ENCODE measurements at regions not wholly inside any gene's neighbourhood (a gene's known extent, or its start where the extent isn't known, plus 50 kb on each side); places are given as distances from the start of the nearest gene placed in this dataset.

GRCh38 chr6:73968221-73968757, 272.3 kb downstream of the CD109 start:
- Histone ChIP-seq H3K4ac (ENCODE audit: low read depth, low read length) (no peak overlapping the region), H3K79me1 (ENCODE audit: low read length) (no peaks in the 10 kb centered on the region), H3K4me1 (ENCODE audit: control insufficient read depth, low read depth, low read length) (no peaks in the 10 kb centered on the region), H3K36me3 (ENCODE audit: control insufficient read depth, insufficient read depth, low read length) (no peaks in the 10 kb centered on the region), H2AK5ac (ENCODE audit: low read length) (no peak overlapping the region), H3K4me2 (ENCODE audit: low read length) (no peak overlapping the region), H3K56ac (ENCODE audit: low read length) (no peak overlapping the region), H3K18ac (ENCODE audit: low read length) (no peak overlapping the region), H2BK5ac (ENCODE audit: low read length) (no peak overlapping the region), H3K23ac (ENCODE audit: low read length) (no peak overlapping the region), H3K27me3 (ENCODE audit: insufficient read depth, low read length, poor library complexity) (no peaks in the 10 kb centered on the region), H2BK120ac (ENCODE audit: low read depth, low read length) (no peak overlapping the region), H3K27ac (ENCODE audit: low read depth, low read length) (no peak overlapping the region), H3K9ac (ENCODE audit: low read length) (no peak overlapping the region), H3K79me2 (ENCODE audit: control insufficient read depth, insufficient read depth, low read length) (no peaks in the 10 kb centered on the region), H4K8ac (ENCODE audit: low read depth, low read length) (no peak overlapping the region), H4K5ac (ENCODE audit: low read length) (no peak overlapping the region), H2BK15ac (replicated peaks; ENCODE audit: low read depth) (no peak overlapping the region), H3K4me3 (ENCODE audit: low read length) (no peak overlapping the region)
- WGBS (ENCODE audit: extremely low coverage, insufficient coverage, low lambda C conversion rate), result no CpG with 5 or more reads among the region's 2 CpGs
- no peak for DNase-seq

GRCh38 chr6:73965539-73966029, 269.6 kb downstream of the CD109 start:
- Histone ChIP-seq H3K27ac (ENCODE audit: low read depth, low read length) (no peak overlapping the region), H2AK5ac (ENCODE audit: low read length) (no peak overlapping the region), H3K9ac (ENCODE audit: low read length) (no peak overlapping the region), H3K23ac (ENCODE audit: low read length) (no peak overlapping the region), H4K5ac (ENCODE audit: low read length) (no peak overlapping the region), H3K4me2 (ENCODE audit: low read length) (no peak overlapping the region), H2BK5ac (ENCODE audit: low read length) (no peak overlapping the region), H3K4me3 (ENCODE audit: low read length) (no peak overlapping the region), H3K18ac (ENCODE audit: low read length) (no peak overlapping the region), H2BK120ac (ENCODE audit: low read depth, low read length) (no peak overlapping the region), H3K56ac (ENCODE audit: low read length) (no peak overlapping the region), H3K79me2 (ENCODE audit: control insufficient read depth, insufficient read depth, low read length) (no peaks in the 10 kb centered on the region), H3K4ac (ENCODE audit: low read depth, low read length) (no peak overlapping the region), H4K8ac (ENCODE audit: low read depth, low read length) (no peak overlapping the region), H3K4me1 (ENCODE audit: control insufficient read depth, low read depth, low read length) (no peaks in the 10 kb centered on the region), H3K79me1 (ENCODE audit: low read length) (no peaks in the 10 kb centered on the region), H3K27me3 (ENCODE audit: insufficient read depth, low read length, poor library complexity) (no peaks in the 10 kb centered on the region), H2BK15ac (replicated peaks; ENCODE audit: low read depth) (no peak overlapping the region), H3K36me3 (ENCODE audit: control insufficient read depth, insufficient read depth, low read length) (no peaks in the 10 kb centered on the region)
- WGBS (ENCODE audit: extremely low coverage, insufficient coverage, low lambda C conversion rate), result no CpG with 5 or more reads among the region's 1 CpG
- no peak for DNase-seq

- H2BK15ac ChIP-seq (replicated peaks; ENCODE audit: low read depth), result no peak overlapping the region
- DNase-seq, result no peak
These were observed 268.3 kb downstream of the CD109 start for GRCh38 chr6:73964241-73964854.

GRCh38 chr6:73962884-73963283, 266.9 kb downstream of the CD109 start:
- no peak overlapping the region for H3K27ac ChIP-seq (ENCODE audit: low read depth, low read length)
- no peak overlapping the region for H2AK5ac ChIP-seq (ENCODE audit: low read length)
- no peak overlapping the region for H2BK5ac ChIP-seq (ENCODE audit: low read length)
- H3K79me1 ChIP-seq (ENCODE audit: low read length), result no peaks in the 10 kb centered on the region
- H3K23ac ChIP-seq (ENCODE audit: low read length), result no peak overlapping the region
- H4K8ac ChIP-seq (ENCODE audit: low read depth, low read length), result no peak overlapping the region
- H3K27me3 ChIP-seq (ENCODE audit: insufficient read depth, low read length, poor library complexity), result no peaks in the 10 kb centered on the region
- no peak overlapping the region for H3K18ac ChIP-seq (ENCODE audit: low read length)
- no peak overlapping the region for H3K4ac ChIP-seq (ENCODE audit: low read depth, low read length)
- no peaks in the 10 kb centered on the region for H3K79me2 ChIP-seq (ENCODE audit: control insufficient read depth, insufficient read depth, low read length)
- H3K9ac ChIP-seq (ENCODE audit: low read length), result no peak overlapping the region
- H3K36me3 ChIP-seq (ENCODE audit: control insufficient read depth, insufficient read depth, low read length), result no peaks in the 10 kb centered on the region
- no peak overlapping the region for H3K4me3 ChIP-seq (ENCODE audit: low read length)
- H3K56ac ChIP-seq (ENCODE audit: low read length), result no peak overlapping the region
- no peak overlapping the region for H3K4me2 ChIP-seq (ENCODE audit: low read length)
- H2BK120ac ChIP-seq (ENCODE audit: low read depth, low read length), result no peak overlapping the region
- no peak overlapping the region for H4K5ac ChIP-seq (ENCODE audit: low read length)
- no CpG with 5 or more reads among the region's 3 CpGs for WGBS (ENCODE audit: extremely low coverage, insufficient coverage, low lambda C conversion rate)
- H3K4me1 ChIP-seq (ENCODE audit: control insufficient read depth, low read depth, low read length), result no peaks in the 10 kb centered on the region
- DNase-seq, result peak; percentile 33
- no peak overlapping the region for H2BK15ac ChIP-seq (replicated peaks; ENCODE audit: low read depth)

More at GRCh38 chr6:73964241-73964854, 268.3 kb downstream of the CD109 start:
- Histone ChIP-seq H2AK5ac (ENCODE audit: low read length) (no peak overlapping the region), H3K23ac (ENCODE audit: low read length) (no peak overlapping the region), H2BK5ac (ENCODE audit: low read length) (no peak overlapping the region), H3K27ac (ENCODE audit: low read depth, low read length) (no peak overlapping the region), H2BK120ac (ENCODE audit: low read depth, low read length) (no peak overlapping the region), H3K4me1 (ENCODE audit: control insufficient read depth, low read depth, low read length) (no peaks in the 10 kb centered on the region), H3K79me2 (ENCODE audit: control insufficient read depth, insufficient read depth, low read length) (no peaks in the 10 kb centered on the region), H3K27me3 (ENCODE audit: insufficient read depth, low read length, poor library complexity) (no peaks in the 10 kb centered on the region), H3K4ac (ENCODE audit: low read depth, low read length) (no peak overlapping the region), H3K4me3 (ENCODE audit: low read length) (no peak overlapping the region), H4K5ac (ENCODE audit: low read length) (no peak overlapping the region), H4K8ac (ENCODE audit: low read depth, low read length) (no peak overlapping the region), H3K79me1 (ENCODE audit: low read length) (no peaks in the 10 kb centered on the region), H3K9ac (ENCODE audit: low read length) (no peak overlapping the region), H3K36me3 (ENCODE audit: control insufficient read depth, insufficient read depth, low read length) (no peaks in the 10 kb centered on the region), H3K56ac (ENCODE audit: low read length) (no peak overlapping the region), H3K18ac (ENCODE audit: low read length) (no peak overlapping the region), H3K4me2 (ENCODE audit: low read length) (no peak overlapping the region)
- WGBS (ENCODE audit: extremely low coverage, insufficient coverage, low lambda C conversion rate), result no CpG with 5 or more reads among the region's 2 CpGs

- Histone ChIP-seq H3K27me3 (ENCODE audit: insufficient read depth, low read length, poor library complexity) (no peaks in the 10 kb centered on the region), H3K4me2 (ENCODE audit: low read length) (no peak overlapping the region), H3K79me1 (ENCODE audit: low read length) (no peaks in the 10 kb centered on the region), H3K18ac (ENCODE audit: low read length) (no peak overlapping the region), H3K4ac (ENCODE audit: low read depth, low read length) (no peak overlapping the region), H2BK120ac (ENCODE audit: low read depth, low read length) (no peak overlapping the region), H3K9ac (ENCODE audit: low read length) (no peak overlapping the region), H3K56ac (ENCODE audit: low read length) (no peak overlapping the region), H4K8ac (ENCODE audit: low read depth, low read length) (no peak overlapping the region), H3K27ac (ENCODE audit: low read depth, low read length) (no peak overlapping the region), H3K4me3 (ENCODE audit: low read length) (no peak overlapping the region), H3K23ac (ENCODE audit: low read length) (no peak overlapping the region), H2AK5ac (ENCODE audit: low read length) (no peak overlapping the region), H3K4me1 (ENCODE audit: control insufficient read depth, low read depth, low read length) (no peaks in the 10 kb centered on the region), H2BK15ac (replicated peaks; ENCODE audit: low read depth) (no peak overlapping the region), H2BK5ac (ENCODE audit: low read length) (no peak overlapping the region), H3K79me2 (ENCODE audit: control insufficient read depth, insufficient read depth, low read length) (no peaks in the 10 kb centered on the region), H4K5ac (ENCODE audit: low read length) (no peak overlapping the region), H3K36me3 (ENCODE audit: control insufficient read depth, insufficient read depth, low read length) (no peaks in the 10 kb centered on the region)
- DNase-seq, result no peak
- WGBS (ENCODE audit: extremely low coverage, insufficient coverage, low lambda C conversion rate), result no CpG with 5 or more reads among the region's 1 CpG
These were observed 260.3 kb downstream of the CD109 start for GRCh38 chr6:73956305-73956704.

- Histone ChIP-seq H3K4ac (ENCODE audit: low read depth, low read length) (no peak overlapping the region), H3K9ac (ENCODE audit: low read length) (no peak overlapping the region), H2BK15ac (replicated peaks; ENCODE audit: low read depth) (no peak overlapping the region), H2BK120ac (ENCODE audit: low read depth, low read length) (no peak overlapping the region), H3K4me3 (ENCODE audit: low read length) (no peak overlapping the region), H3K79me1 (ENCODE audit: low read length) (no peaks in the 10 kb centered on the region), H3K27me3 (ENCODE audit: insufficient read depth, low read length, poor library complexity) (no peaks in the 10 kb centered on the region), H3K36me3 (ENCODE audit: control insufficient read depth, insufficient read depth, low read length) (no peaks in the 10 kb centered on the region), H3K27ac (ENCODE audit: low read depth, low read length) (no peak overlapping the region), H3K4me2 (ENCODE audit: low read length) (no peak overlapping the region), H4K5ac (ENCODE audit: low read length) (no peak overlapping the region), H4K8ac (ENCODE audit: low read depth, low read length) (no peak overlapping the region), H3K4me1 (ENCODE audit: control insufficient read depth, low read depth, low read length) (no peaks in the 10 kb centered on the region), H3K79me2 (ENCODE audit: control insufficient read depth, insufficient read depth, low read length) (no peaks in the 10 kb centered on the region), H2AK5ac (ENCODE audit: low read length) (no peak overlapping the region), H3K18ac (ENCODE audit: low read length) (no peak overlapping the region), H3K56ac (ENCODE audit: low read length) (no peak overlapping the region), H2BK5ac (ENCODE audit: low read length) (no peak overlapping the region), H3K23ac (ENCODE audit: low read length) (no peak overlapping the region)
- no peak for DNase-seq
- no CpG with 5 or more reads among the region's 4 CpGs for WGBS (ENCODE audit: extremely low coverage, insufficient coverage, low lambda C conversion rate)
These were observed 259.8 kb downstream of the CD109 start for GRCh38 chr6:73955800-73956199.
